ENCODE measurements at regions not wholly inside any gene's neighbourhood (a gene's known extent, or its start where the extent isn't known, plus 50 kb on each side); places are given as distances from the start of the nearest gene placed in this dataset.

DNA sequence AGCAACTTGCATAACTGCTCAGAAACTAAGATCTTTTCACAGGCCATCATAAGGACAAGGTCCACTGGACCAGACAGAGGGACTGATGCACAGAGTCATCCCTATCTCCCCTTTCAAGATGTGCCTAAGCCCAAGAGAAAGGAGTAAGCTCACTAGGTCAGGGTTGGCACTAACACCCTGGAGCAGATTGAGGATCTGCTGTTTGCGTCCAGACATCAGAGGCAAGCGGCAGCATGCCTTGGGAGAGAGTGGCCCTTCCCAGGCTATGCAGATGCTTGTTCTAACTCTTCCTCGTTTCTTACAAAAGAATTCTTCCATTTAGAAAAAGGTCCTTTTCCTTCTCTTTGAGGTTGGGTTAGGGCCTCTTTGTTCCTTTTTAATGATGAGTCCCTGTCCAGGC lies 187.2 kb downstream of the KCNA5 start:
- DNase-seq, result peak in 1 of 14 donors; percentile 48

DNA sequence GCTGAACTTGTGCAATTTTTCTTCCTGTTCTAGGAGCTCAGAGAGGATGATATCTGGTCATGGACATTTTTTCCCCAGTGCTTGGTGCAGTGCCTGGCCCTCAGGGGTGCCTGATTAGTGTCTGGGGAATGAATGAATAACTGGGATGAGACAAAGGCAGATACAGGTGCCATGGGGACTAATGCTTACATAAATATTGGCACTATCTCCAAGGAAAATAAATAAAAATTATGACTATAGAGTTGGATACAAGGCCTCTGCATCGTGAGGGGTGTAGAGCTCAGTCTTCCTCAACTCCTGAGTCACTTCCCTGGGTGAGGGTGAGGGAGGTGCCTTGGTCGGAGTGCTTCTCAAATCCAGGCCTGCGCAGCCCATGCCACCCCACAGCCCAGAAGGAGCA lies 188.6 kb downstream of the KCNA5 start:
- no peak for DNase-seq

- peak in 1 of 14 donors; percentile 84 for DNase-seq
Measured at GRCh38 chr12:5232826-5233500, 189.3 kb downstream of the KCNA5 start.

DNA sequence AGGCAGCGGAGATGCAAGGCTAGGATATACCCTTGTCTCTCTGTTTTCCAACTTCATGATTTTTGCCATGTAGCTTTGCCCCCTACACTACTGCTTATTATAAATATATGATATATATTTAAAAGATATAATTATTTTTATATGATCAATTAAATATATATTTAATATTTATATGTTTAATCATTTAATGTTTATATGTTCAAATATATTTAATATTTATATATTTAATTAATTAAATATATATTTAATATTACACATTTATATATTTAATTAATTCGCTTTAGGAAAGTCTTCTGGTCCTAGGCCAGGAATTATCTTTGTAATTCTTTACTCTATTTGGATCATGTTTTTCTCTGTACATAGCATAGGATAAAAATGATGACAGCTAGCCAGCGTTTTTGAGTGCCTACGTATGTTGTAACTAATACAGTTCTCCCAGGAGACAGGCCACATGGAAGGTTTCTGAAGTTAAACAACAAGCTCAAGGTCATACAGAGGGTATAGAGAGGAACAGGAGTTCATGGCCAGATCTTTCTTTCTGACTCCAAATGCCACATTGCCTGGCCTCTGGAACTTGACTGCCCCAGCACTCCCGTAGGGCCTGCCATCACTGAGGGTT lies 192.5 kb downstream of the KCNA5 start:
- no peak for DNase-seq

GRCh38 chr12:5242440-5242839 lies 189.5 kb upstream of the NTF3 start:
- no peak for DNase-seq

DNA sequence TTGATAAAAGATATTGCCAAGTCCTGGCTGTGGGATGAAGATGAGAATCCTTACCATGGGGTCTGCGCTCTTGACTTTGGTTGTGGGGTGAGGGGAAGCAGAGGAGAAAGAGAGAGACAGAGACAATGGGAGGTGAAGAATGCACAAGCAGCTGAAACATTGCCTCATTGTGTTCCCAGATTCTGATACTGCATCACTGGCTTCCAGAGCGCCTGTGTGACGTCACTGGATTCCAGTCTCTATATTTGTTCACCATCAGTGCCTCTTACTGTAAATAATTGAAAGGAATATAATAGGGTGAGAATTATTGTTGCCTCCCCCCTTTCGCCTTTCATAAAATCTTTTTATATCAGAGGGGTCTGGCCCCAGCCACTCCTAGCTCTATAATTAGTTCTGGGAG lies 188.9 kb upstream of the NTF3 start:
- no peak for DNase-seq

DNA sequence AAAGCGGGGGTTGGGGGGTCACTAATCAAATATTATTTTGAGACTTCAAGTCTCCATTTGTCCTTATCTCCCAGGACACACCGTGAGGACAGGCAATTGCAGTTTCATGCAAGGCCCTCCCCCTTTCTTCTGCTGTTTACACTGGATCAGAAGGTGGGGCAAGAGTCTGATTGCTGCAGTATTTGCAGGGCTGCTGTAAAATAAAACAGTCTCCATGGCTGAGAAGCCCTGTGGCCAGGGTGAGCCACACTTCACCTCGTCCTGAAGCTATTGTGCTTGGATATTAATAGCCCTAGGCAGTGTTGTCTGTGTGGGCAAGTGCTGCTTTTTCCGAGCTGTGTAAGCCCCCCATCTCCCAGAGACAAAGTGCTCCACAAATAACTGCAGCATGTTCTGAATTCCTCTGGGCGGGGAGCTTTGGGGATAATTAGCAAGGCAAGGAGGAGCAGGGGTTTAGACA lies 187.4 kb upstream of the NTF3 start:
- DNase-seq, result no peak

DNA sequence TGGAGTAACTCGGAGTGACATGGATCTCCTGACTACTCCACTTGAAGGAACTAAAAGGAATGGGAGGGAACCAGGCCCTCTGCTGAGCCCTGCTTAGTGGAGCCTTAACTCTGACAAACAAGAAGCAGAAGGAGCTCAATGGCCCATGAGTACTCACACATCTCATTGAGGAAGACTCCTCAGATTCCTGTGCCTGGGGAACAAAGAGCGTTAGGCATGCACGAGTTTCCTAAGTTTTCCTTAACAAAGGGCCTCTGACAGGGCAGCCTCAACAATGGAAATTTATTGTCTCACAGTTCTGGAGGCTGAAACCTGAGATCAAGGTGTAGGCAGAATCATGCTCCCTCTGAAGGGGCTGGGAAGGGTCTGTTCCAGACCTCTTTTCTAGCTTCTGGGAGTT lies 185.7 kb upstream of the NTF3 start:
- DNase-seq, result no peak

DNA sequence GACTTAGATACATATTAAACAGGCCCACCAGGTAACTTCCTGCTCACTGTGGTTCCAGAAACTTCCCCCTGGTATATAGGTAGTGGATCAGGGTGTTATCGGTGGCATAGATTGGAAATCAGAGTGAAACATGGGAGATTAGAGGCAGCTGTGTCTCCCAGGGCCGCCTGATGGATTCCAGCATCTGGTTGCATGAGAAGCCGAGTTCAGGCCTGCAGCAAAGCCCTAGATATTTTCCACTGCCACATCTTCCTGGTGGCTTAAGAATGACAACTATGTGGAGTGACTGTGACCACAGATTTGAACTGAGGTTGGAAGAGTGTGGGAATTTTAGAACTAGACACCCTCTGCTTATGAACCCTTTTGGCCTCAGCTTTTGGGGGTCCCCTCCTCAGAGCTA lies 184.8 kb upstream of the NTF3 start:
- DNase-seq, result no peak

DNA sequence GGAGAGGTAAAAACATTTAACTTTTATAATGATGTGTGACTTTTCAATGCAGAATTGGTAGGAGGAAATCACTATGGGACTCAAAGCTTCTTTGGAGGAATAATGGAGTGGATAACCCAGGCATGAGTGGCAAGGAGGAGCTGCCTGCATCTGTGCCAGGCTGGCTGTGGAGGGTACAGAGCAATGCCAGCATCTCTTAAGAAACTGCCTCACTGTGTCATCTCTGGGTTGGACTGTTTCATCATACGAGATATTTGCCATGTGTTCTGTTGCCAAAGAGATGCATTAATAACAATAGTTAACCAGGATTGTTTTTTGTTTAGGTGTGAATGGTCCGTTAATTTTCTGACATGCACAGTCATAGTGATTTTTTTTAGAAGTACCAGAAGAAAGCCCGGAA lies 183.7 kb upstream of the NTF3 start:
- DNase-seq, result no peak

GRCh38 chr12:5248999-5249526 lies 182.8 kb upstream of the NTF3 start:
- DNase-seq, result no peak

GRCh38 chr12:5251092-5251491 lies 180.8 kb upstream of the NTF3 start:
- DNase-seq, result no peak

DNA sequence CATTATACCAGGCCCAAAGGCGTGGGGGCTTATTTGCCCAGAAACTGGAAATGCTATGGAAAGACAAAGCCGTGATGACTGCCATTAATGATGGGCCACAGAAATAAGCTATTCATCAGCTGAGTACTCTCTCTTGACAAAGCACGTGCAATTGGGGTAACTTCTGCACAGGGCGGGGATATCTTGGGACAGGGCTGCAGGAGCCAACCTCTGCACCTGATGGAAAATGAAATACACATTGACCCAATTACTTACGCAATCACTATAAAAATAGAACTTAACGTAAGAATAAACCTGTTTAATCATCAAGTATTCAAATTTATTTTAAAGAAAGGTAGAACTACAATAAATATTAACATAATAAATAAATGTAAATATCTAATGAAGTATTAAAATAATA lies 180.1 kb upstream of the NTF3 start:
- no peak for DNase-seq

DNA sequence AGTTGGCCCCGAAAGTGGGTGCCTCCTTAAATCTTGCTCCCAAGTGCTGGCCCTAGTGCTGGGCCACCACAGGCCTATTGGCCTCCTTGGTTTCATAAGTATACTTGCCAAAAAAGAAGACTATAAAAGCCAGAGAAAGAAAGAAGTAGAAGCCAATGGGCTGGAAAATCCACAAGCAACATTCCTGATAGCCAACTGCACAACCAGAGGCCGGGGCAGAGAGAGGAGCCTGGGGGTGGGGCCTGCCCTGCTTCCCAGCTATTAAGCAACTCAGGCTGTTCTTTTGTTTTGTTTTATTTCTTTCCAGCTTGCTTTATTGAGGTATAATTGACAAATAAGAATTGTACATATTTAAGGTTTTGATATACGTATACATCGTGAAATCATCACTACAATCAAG lies 177.2 kb upstream of the NTF3 start:
- peak in 1 of 14 donors; percentile 7 for DNase-seq

GRCh38 chr12:5257763-5258495 lies 174.0 kb upstream of the NTF3 start:
- DNase-seq, result no peak

DNA sequence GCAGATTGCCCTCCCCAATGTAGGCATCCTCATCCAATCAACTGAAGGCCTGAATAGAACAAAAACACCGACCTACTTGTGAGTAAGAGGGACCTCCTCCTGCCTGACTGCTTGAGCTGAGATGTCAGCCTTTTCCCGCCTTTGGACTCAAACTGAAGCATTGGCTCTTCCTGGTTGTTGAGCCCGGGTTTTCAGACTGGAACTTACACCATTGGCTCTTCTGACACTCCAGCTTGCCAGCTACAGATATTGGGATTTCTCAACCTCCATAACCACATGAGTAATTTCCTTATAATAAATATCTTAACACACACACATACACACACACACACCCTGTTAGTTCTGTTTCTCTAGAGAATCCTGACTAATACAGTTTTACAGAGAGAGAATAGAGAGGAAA lies 173.4 kb upstream of the NTF3 start:
- DNase-seq, result no peak

- DNase-seq, result no peak
Measured at GRCh38 chr12:5258926-5259325, 173.0 kb upstream of the NTF3 start.

GRCh38 chr12:5259523-5259922 lies 172.4 kb upstream of the NTF3 start:
- no peak for DNase-seq

DNA sequence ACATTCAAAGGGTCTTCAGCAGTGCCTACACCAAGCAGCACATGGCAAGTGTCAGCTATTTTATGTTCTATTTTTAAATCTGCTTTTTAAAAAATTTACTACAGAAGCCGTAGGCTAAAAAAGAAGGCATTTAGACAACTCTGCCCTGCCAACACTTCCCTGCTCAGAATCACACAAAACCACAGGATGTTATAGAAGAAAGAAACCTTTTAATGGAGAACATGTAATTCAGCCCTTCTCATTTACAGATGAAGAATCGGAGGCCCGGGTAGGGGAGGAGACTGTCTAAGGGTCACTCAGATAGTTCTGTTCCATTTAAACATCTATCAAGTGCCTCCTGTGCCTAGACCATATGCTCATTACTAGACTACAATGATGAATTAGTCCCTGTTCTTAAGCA lies 171.8 kb upstream of the NTF3 start:
- no peak for DNase-seq

DNA sequence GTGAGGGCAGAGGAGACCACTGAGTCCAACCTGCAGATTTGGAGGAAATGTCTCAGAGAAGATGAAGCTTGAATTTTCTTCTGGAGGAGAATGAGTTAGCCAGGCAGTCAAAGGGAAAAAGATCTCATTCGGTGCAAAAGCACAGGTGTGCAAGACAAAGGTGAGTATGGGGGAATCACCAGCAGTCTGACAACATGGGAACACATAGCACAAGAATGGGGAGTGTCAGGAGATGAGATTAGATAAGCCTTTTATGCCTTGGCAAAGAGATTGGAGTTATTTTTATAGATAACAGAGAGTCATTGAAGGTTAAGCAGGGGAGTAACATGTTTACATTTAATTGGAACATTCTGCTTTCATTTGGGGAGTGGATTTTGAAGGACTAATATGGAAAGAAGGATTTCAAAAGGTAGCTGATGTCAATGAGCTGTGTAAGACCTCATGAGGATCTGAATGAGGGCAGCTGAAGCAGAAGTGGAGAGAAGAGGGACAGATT lies 171.3 kb upstream of the NTF3 start:
- no peak for DNase-seq

- DNase-seq, result no peak
Measured at GRCh38 chr12:5262450-5262849, 169.5 kb upstream of the NTF3 start.

DNA sequence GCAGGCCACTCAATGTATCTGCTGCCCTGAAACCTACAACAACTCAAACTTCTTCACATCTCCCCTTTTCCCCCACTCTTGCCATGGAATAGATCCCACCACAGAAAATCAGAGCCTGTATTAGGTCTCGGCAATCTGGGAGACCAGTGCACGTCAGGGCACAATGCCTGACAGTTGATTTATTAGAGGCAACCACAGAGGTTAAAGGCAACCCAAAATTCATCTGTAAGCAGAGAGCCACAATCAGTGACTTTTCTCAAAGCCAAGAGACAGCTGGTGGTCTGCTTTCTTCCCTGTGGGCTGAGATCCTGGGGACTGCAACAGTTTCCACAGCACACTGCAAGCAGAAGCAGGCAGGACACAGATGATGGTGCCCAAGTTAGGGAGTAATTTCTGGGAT lies 169.0 kb upstream of the NTF3 start:
- DNase-seq, result no peak

- DNase-seq, result no peak
Measured at GRCh38 chr12:5264006-5264405, 167.9 kb upstream of the NTF3 start.
